ENCODE measurements at regions not wholly inside any gene's neighbourhood (a gene's known extent, or its start where the extent isn't known, plus 50 kb on each side); places are given as distances from the start of the nearest gene placed in this dataset.
"Not testable (repeated sequence)": the region's sequence is repeated elsewhere in the genome, so short reads cannot be mapped to it uniquely, and the experiment has no call there.

GRCh38 chr2:193868833-193869232 is 1674.1 kb upstream of the TMEFF2 start:
- DNase-seq (ENCODE audit: low read depth in 2 of 2), result no peak

- DNase-seq (ENCODE audit: low read depth in 2 of 2), result no peak
These were observed 1673.4 kb upstream of the TMEFF2 start for GRCh38 chr2:193868132-193868531.

DNA sequence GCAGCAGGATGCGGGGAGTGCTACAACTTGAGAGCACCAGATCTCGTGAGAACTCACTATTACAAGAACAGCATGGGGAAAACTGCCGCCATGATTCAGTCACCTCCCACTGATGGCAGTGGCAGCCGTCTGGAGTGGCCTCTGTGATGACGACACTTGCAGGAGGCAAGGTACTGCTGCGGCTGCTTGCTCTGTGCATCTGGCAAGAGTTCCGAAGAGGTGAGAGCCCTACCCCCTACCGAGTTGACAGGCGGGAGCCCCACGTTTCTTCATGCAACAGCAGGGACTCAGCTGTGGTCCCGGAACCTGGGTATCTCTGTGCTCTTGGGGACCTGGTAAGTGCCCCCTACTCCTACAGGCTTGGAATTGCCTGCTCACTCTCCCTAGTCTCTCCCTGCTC is 1672.7 kb upstream of the TMEFF2 start:
- no peak for DNase-seq (ENCODE audit: low read depth in 2 of 2)

DNA sequence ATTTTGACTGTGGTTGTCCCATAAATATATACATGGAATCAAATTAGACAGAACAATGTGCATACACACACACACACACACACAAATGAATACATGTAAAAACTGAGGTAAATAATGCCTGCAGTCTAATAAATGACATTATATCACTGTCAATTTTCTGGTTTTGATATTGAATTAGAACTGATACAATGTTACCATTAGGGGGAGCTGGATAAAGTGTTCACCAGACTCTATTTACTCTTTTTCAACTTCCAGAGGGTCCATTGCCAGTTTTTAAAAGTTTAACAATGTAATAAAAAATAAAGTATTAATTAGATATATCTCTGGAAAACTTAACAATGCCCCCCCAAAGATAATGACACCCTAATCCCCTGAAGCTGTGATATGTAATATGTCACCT is 1666.8 kb upstream of the TMEFF2 start:
- DNase-seq (ENCODE audit: low read depth in 2 of 2), result no peak

DNA sequence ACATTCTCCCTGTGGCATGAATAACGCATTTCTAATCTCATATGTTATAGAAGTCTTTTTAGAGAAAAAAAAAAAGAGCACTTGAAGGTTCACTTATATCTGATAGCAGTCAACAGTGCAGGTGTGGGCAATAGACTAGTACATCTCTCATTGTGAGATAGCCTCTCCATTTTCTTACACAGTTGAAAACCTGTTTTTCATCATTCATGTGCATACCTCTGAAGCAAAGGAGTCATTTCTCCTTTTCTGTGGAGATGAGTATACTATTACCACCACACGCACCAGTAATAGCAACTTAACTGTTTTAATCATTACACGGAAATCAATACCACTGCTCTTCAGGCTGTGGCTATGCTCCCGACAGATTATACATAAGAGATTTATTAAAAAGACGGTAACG is 1653.3 kb upstream of the TMEFF2 start:
- DNase-seq (ENCODE audit: low read depth in 2 of 2), result no peak

- DNase-seq (ENCODE audit: low read depth in 2 of 2), result no peak
These were observed 1652.4 kb upstream of the TMEFF2 start for GRCh38 chr2:193847130-193847529.

DNA sequence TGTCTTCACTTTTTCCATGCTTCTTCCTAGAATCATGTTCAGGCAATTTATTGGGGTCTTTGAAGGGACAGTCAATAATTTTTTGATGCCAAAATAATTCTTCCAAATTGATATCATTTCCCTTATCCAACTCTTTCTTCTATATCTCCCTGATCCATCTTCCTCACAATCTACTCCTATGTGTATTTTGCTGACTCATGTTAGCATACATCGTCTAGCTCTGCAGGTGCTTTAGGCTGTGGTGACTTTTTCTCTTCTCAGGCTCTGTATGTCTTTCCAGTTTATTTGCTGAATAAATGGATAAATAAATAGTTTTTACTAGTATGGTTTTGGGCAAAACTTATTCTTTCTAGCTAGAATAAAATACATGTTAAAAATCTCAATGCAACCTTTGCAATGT is 1650.9 kb upstream of the TMEFF2 start:
- DNase-seq (ENCODE audit: low read depth in 2 of 2), result no peak

- DNase-seq (ENCODE audit: low read depth in 2 of 2), result no peak
These were observed 1648.9 kb upstream of the TMEFF2 start for GRCh38 chr2:193843675-193844074.

- DNase-seq (ENCODE audit: low read depth in 2 of 2), result no peak
These were observed 1646.8 kb upstream of the TMEFF2 start for GRCh38 chr2:193841384-193842150.

DNA sequence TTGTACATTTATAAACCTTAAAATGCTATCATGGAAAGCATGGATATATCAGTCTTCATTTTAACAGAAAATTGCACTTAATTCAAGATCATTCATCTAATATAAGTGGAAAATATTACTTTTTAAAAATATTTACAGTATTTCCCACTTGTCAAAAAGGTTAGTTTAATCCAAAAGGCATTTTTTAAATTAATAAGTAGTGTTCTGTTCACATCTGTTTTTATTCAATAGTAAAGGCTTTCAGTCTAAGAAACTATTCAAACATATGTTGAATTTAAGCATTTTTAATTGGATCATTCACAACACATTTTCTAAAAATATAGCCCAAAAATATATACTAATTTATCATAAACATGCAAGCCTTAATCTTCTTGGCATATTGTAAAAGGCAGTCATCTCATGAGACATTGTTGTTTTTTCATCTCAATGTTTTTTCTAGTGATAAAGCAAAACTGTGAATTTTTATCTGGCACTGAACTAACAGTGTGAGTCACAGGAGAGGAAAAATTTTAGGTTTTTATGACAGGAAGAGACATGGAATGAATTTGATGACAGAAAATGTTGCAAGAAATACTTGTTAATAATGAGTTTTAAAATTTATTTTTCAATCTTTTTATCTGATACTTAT is 1642.5 kb upstream of the TMEFF2 start:
- DNase-seq (ENCODE audit: low read depth in 2 of 2), result no peak

DNA sequence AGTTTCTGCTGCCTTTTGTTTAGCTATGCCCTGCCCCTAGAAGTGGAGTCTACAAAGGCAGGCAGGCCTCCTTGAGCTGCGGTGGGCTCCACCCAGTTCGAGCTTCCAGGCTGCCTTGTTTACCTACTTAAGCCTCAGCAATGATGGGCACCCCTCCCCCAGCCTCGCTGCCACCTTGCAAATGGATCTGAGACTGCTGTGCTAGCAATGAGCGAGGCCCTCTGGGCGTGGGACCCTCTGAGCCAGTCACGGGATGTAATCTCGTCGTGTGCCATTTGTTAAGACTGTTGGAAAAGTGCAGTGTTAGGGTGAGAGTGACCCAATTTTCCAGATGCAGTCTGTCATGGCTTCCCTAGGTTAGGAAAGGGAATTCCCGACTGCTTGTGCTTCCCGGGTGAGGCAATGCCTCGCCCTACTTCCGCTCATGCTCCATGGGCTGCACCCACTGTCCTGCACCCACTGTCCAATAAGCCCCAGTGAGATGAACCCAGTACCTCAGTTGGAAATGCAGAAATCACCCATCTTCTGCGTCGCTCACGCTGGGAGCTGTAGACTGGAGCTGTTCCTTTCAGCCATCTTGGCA is 1641.8 kb upstream of the TMEFF2 start:
- DNase-seq (ENCODE audit: low read depth in 2 of 2), result not testable (repeated sequence)

DNA sequence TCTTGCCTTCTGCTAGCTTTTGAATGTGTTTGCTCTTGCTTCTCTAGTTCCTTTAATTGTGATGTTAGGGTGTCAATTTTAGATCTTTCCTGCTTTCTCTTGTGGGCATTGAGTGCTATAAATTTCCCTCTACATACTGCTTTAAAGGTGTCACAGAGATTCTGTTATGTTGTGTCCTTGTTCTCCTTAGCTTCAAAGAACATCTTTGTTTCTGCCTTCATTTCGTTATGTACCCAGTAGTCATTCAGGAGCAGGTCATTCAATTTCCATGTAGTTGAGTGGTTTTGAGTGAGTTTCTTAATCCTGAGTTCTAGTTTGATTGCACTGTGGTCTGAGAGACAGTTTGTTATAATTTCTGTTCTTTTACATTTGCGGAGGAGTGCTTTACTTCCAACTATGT is 1639.2 kb upstream of the TMEFF2 start:
- not testable (repeated sequence) for DNase-seq (ENCODE audit: low read depth in 2 of 2)

DNA sequence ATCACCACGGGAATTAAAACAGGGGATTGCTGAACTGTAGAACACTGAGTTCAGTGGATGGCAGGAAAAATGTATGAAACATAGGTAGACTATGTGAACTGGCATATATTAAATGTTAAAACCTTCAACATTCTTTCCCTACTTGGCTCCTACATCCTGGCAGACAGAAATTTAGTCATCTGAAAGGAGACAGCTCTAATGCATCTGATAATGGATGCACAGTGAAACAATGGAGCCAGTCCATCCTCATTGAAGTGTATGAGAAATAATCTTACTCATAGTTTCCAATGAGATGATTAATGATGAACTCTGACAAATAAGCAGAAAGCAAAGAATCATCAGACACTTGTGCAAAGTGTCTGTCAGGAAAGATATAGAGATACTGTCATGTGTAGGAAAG is 1629.7 kb upstream of the TMEFF2 start:
- no peak for DNase-seq (ENCODE audit: low read depth in 2 of 2)

- DNase-seq (ENCODE audit: low read depth in 2 of 2), result no peak
These were observed 1624.2 kb upstream of the TMEFF2 start for GRCh38 chr2:193818801-193819499.

- DNase-seq (ENCODE audit: low read depth in 2 of 2), result no peak
These were observed 1621.3 kb upstream of the TMEFF2 start for GRCh38 chr2:193816008-193816407.

- no peak for DNase-seq (ENCODE audit: low read depth in 2 of 2)
These were observed 1615.8 kb upstream of the TMEFF2 start for GRCh38 chr2:193810533-193810932.

DNA sequence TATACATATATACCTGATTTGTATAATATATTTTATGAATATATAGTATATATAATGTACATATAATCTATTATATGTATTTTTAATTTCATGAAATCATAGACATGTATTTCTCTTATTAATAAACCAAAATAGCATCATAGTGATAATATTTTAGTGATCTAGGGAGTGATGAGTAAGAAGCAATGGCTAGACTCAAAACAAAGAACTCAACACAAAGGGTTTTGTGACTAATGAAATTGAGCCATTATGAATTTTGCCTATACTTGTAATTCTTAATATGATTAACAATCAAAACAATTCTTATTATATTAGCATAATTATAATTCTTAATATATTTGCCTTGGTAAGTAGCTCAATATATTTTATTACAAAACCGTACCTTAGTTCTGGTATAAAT is 1614.1 kb upstream of the TMEFF2 start:
- no peak for DNase-seq (ENCODE audit: low read depth in 2 of 2)

- no peak for DNase-seq (ENCODE audit: low read depth in 2 of 2)
These were observed 1611.5 kb upstream of the TMEFF2 start for GRCh38 chr2:193806088-193806774.

DNA sequence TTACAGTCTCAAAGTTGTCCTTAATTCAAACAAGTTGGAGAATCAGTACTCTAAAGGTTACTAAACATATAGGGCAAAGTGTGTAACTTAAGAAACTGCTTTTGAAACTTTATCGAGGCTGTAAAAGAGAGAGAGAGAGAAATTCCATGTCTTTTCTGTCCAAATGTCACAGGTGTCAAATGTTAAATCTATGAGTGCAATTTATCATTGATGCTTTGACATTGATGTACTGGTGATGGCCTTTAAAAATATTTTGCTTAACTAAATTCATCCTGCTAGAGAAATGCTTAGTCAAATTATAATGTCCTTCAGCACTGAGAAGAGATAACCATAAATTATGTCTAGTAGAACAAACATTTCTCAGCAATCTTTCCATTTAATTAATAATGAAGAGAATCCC is 1602.1 kb upstream of the TMEFF2 start:
- no peak for DNase-seq (ENCODE audit: low read depth in 2 of 2)

DNA sequence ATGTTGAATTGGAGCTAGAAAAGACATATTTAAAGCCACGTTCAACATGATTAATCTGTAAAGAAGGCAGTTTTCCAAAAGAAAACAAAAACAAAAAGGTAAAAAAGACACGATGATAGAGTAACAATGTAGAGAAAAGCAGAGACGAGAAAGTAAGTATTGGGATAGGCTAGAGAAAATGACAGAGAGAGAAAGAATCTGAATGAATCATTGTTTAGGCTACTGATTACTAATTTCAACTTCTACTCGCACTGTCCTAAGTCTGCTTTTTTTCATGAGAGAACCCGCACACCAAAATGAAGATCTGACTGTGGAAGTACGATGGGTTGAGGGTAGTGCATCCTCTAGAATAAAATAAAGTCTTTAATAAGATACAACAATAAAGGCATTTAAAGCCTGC is 1599.2 kb upstream of the TMEFF2 start:
- DNase-seq (ENCODE audit: low read depth in 2 of 2), result no peak

- DNase-seq (ENCODE audit: low read depth in 2 of 2), result no peak
These were observed 1588.9 kb upstream of the TMEFF2 start for GRCh38 chr2:193783681-193784080.

GRCh38 chr2:193778293-193778692 is 1583.6 kb upstream of the TMEFF2 start:
- no peak for DNase-seq (ENCODE audit: low read depth in 2 of 2)
